Heart right ventricle (tissue), 16 donors: ENCODE measurements at regions not wholly inside any gene's neighbourhood (a gene's known extent, or its start where the extent isn't known, plus 50 kb on each side); places are given as distances from the start of the nearest gene placed in this dataset.

Experiments used
- ATAC-seq, 8 donors: fragments of 200-7000 bp; cut with Tn5 transposase; one replicate each; pipeline ENCODE4 v1.9.1; 2020; ENCODE audit warnings: mild to moderate bottlenecking in 8 of 8, moderate library complexity in 8 of 8, moderate number of reproducible peaks in 1 of 8
- DNase-seq, 2 donors: peaks; one replicate each; pipeline ENCODE4 v3.0.0-alpha.2; 2020
- H3K27ac ChIP-seq, 10 donors: fragments of 200-600 bp; sonication (generic) in 2 of 10; one replicate each; pipeline versions ENCODE4 v1.5.0 to v1.8.0; 2020 to 2022; ENCODE audit warnings: mild to moderate bottlenecking in 3 of 10
- H3K27me3 ChIP-seq, 7 donors: fragments of 200-600 bp; one replicate each; pipeline ENCODE4 v1.8.0; 2021 to 2022; ENCODE audit warnings: mild to moderate bottlenecking in 2 of 7
- H3K36me3 ChIP-seq, 9 donors: fragments of 200-600 bp; sonication (generic) in 1 of 9; one replicate each; pipeline versions ENCODE4 v1.5.0 to v1.8.0; 2020 to 2022; ENCODE audit warnings: mild to moderate bottlenecking in 2 of 9
- H3K4me1 ChIP-seq, 9 donors: fragments of 200-600 bp; sonication (generic) in 1 of 9; one replicate each; pipeline versions ENCODE4 v1.5.0 to v1.8.0; 2020 to 2022; ENCODE audit warnings: mild to moderate bottlenecking in 4 of 9
- H3K4me3 ChIP-seq, 10 donors: fragments of 200-600 bp; sonication (generic) in 2 of 10; one replicate each; pipeline versions ENCODE4 v1.5.0 to v1.8.0; 2020 to 2022; ENCODE audit warnings: mild to moderate bottlenecking in 7 of 10, moderate library complexity in 2 of 10
- H3K9me3 ChIP-seq, 11 donors: fragments of 200-600 bp in 10 of 11; sonication (generic) in 2 of 11; one replicate each; pipeline versions ENCODE4 v1.5.0 to v1.8.0; 2013 to 2022; ENCODE audit warnings: mild to moderate bottlenecking in 2 of 11, control low read depth in 1 of 11, moderate library complexity in 1 of 11
- WGBS, 2 donors: extraction: QIAGEN DNeasy Blood & Tissue Kit; methylation state at CpG; one replicate each; pipeline ENCODE4 v1.1.7; 2013; ENCODE audit warnings: inconsistent platforms in 1 of 2; 5-methylcytosine and 5-hydroxymethylcytosine counted together
- intact Hi-C, 10 donors: fragments of 100-400 bp; cut with DNase I; formaldehyde crosslinking; loops; one replicate each; pipeline versions ENCODE4 v1.11.1 to v1.14.2; 2022
- TF ChIP-seq, protein P1 (sequence below), 9 donors: fragments of 200-600 bp; sonication (generic) in 2 of 9; IDR thresholded peaks; one replicate each; pipeline versions ENCODE4 v1.5.0 to v1.8.0; 2021 to 2022; ENCODE audit warnings: antibody characterized with exemption in 9 of 9, mild to moderate bottlenecking in 5 of 9, moderate library complexity in 1 of 9
- donor health status: Arrhythmogenic right ventricular cardiomyopathy.
- donor health status: ischemic (EF 13 %, LVEDD 7.1; RV severe dilation, severe dysfunction).
- donor health status: healthy with polysubstance abuse.
- donor health status: DM: no; HTN: yes; CAD: no.
- donor health status: DM: no; HTN: no; CAD: no.
- donor health status: ischemic (EF 25% LVEDD 6.9; RV normal size, moderate dysfunction).
- donor health status: ischemic (EF 25% LVEDD 5.7; RV mildly dilated, moderate dysfunction).
- donor health status: healthy.
- donor health status: DM: yes; HTN: yes; CAD: no.
- donor health status: Ischemic cardiomyopathy.
- donor health status: ischemic (EF 35%, LVEDD 5.7; RV mildly dilated, moderate dysfunction).
- donor health status: nonischemic (EF 11% LVEDD 7.7; RV severe dilation, severe dysfunction).
- donor health status: DM: yes; HTN: yes; CAD: no.
- donor health status: PGD.
- donor health status: ischemic (EF 29% LVEDD 5.4; RV normal size, mild dysfunction).
- donor health status: nonischemic (EF 23%, LVEDD 6.1; RV moderate dilation, normal function).

DNA sequence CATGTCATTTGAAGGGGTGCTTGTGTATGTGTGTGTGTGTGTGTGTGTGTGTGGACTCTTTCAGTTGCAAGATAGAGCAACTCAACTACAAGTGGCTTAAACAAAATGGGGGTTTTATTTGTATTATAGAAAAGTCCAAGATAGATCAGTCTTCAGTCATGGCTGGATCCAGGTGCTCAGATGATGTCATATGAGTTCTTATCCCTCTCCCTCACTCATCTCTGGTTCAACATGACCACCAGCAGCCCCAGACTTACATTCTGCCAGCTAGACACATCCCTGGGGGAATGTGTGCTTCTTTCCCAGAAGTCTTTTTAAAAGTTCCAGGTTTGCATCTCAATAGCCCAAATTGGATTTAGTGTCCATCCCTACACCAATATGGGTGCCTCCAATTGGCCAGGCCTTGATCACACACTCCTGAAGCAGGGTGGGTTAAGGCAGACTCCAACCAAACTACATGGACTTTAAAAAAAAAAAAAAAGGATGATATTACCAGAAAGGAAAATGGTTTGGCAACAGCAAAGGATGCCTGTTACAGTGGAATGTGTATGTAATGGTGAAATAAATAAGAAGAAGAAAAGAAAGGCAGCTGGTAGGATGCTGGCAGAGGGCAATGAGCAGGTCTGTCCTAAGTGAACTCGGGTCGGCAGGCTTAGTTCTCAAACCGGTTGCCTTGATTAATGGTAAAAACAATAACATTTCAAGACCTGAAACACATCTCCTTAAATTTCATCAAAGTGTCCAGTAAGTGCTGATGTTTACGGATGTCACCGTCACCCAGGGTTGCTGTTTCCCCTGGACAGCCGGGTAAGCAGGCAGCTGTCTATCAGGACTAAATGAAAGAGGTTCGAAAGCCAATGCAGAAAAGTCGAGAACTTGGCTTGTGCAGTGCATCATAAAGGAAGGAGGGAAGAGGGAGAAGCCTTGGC is 107.7 kb downstream of the SMIM20 start:
- H3K9me3 ChIP-seq: no peaks in the 10 kb centered on the region
- WGBS, 2 donors: 53 to 72% methylated on average over 8 of the region's 8 CpGs
- DNase-seq (no peak), ATAC-seq (no peak)
- TF ChIP-seq, protein P1, sequence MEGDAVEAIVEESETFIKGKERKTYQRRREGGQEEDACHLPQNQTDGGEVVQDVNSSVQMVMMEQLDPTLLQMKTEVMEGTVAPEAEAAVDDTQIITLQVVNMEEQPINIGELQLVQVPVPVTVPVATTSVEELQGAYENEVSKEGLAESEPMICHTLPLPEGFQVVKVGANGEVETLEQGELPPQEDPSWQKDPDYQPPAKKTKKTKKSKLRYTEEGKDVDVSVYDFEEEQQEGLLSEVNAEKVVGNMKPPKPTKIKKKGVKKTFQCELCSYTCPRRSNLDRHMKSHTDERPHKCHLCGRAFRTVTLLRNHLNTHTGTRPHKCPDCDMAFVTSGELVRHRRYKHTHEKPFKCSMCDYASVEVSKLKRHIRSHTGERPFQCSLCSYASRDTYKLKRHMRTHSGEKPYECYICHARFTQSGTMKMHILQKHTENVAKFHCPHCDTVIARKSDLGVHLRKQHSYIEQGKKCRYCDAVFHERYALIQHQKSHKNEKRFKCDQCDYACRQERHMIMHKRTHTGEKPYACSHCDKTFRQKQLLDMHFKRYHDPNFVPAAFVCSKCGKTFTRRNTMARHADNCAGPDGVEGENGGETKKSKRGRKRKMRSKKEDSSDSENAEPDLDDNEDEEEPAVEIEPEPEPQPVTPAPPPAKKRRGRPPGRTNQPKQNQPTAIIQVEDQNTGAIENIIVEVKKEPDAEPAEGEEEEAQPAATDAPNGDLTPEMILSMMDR (IDR thresholded peaks at IDR 0.05): no peak
- no peaks in the 10 kb centered on the region for H3K27me3 ChIP-seq
- no peak overlapping the region for H3K4me3 ChIP-seq
- H3K4me1 ChIP-seq: peaks cover 0 to 27% (median 17%) of the 10 kb centered on the region in 9 donors
- no peaks in the 10 kb centered on the region for H3K36me3 ChIP-seq
- H3K27ac ChIP-seq: no peak overlapping the region
- intact Hi-C loops: loop anchor here in 1 of 10 donors (5.0 kb wide), 1 partner anchor 991 kb away; no protein-coding TSS in a partner anchor

DNA sequence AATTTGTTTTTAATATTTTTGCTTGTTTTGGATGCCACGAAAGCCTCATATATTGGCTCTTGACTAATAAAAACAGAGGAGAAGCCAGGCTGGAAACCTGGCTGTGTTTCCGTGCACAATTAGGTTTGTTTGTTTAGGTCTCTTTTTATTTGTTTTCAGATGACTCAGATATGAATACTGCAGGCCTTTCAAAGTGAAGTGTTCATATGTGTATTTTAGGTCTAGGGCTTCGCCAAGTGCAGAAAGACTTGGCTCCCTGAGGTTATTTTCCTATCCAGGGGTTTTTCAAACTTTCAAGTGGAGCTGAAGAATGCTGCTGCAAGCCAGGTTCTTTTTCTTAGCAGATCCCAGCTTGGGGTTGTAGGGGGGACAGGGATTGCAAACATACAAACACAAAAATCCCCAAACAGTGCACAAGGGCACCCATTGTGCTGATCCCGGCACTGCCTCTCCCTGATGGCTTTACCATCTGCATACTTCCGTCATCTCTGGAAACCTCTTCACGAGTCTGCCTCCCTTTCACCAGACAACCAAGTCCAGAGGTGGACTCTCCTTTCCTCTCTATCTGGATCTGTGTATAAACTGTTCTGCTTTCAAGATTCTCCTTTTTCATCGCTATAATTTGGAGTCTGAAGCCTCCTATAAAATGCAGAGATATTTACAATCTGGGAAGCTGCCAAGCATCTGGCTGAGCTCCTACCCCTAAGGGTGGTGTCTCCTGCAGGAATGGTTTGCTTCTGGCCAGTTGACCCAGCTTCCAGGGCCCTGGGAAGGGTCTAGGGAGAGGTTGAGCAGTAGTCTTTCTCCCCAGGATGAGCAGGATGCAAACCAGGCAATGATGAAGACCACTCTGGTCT is 108.6 kb downstream of the SMIM20 start:
- TF ChIP-seq, protein P1 (IDR thresholded peaks at IDR 0.05): no peak
- DNase-seq (no peak), ATAC-seq (peak; percentile 13 to 57 (median 34))
- intact Hi-C loops: loop anchor here in 1 of 10 donors (5.0 kb wide), 1 partner anchor 990 kb away; no protein-coding TSS in a partner anchor
- H3K4me3 ChIP-seq: no peak overlapping the region
- H3K4me1 ChIP-seq: peaks cover 0 to 27% (median 17%) of the 10 kb centered on the region in 9 donors
- peak overlapping the region in 1 of 10 donors; percentile 1 for H3K27ac ChIP-seq
- no peaks in the 10 kb centered on the region for H3K36me3 ChIP-seq
- H3K27me3 ChIP-seq: no peaks in the 10 kb centered on the region
- 32 to 37% methylated on average over 7 of the region's 7 CpGs for WGBS, 2 donors
- H3K9me3 ChIP-seq: no peaks in the 10 kb centered on the region

DNA sequence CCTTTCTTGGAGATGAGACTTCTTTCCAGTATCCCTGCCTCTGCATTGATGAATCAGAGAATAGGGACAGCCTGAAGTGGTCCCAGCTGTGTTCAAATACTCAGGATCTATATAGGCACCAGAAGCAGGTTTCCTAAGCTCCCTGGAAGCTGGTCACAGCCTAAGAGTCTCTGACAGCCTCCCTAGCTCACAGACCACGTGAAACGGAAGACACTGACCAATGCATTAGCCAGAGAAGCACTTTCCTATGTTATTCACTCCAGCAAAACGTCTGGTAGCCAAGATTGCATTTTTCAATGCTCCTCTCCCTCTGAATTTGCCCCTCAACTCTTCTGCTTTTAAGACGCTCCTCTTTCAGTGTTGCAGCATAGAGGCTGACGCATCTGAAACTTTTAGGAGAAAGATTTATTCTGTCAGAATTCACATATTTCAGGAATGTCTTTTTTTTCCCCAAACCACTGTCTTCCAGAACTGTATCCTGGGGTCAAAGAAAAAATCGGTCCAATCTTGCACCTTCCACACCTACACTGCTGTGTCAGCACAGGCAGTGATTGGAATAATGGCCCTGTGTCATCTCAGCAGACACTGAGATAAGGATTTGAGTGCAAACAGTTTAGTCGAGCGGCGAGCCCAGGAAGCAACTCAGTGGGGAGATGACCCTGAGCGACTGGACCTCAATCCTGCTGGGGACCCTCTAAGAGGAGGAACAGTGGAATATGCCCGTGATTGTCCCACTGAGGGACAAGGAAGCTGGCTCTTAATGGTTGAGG is 109.4 kb downstream of the SMIM20 start:
- 67 to 71% methylated on average over 11 of the region's 11 CpGs for WGBS, 2 donors
- TF ChIP-seq, protein P1 (IDR thresholded peaks at IDR 0.05): no peak
- H3K27me3 ChIP-seq: no peaks in the 10 kb centered on the region
- no peaks in the 10 kb centered on the region for H3K36me3 ChIP-seq
- no peak overlapping the region for H3K4me3 ChIP-seq
- peaks cover 0 to 27% (median 17%) of the 10 kb centered on the region in 9 donors for H3K4me1 ChIP-seq
- no peak for DNase-seq
- H3K9me3 ChIP-seq: no peaks in the 10 kb centered on the region
- no peak overlapping the region for H3K27ac ChIP-seq
- intact Hi-C loops: loop anchor here in 1 of 10 donors (5.0 kb wide), 1 partner anchor 989 kb away; no protein-coding TSS in a partner anchor
- ATAC-seq: peak in 2 of 8 donors; percentile 26 to 28
